ENCODE measurements at regions not wholly inside any gene's neighbourhood (a gene's known extent, or its start where the extent isn't known, plus 50 kb on each side); places are given as distances from the start of the nearest gene placed in this dataset.

GRCh38 chr11:98800696-98801095 lies 220.1 kb upstream of the CNTN5 start:
- DNase-seq: no peak

DNA sequence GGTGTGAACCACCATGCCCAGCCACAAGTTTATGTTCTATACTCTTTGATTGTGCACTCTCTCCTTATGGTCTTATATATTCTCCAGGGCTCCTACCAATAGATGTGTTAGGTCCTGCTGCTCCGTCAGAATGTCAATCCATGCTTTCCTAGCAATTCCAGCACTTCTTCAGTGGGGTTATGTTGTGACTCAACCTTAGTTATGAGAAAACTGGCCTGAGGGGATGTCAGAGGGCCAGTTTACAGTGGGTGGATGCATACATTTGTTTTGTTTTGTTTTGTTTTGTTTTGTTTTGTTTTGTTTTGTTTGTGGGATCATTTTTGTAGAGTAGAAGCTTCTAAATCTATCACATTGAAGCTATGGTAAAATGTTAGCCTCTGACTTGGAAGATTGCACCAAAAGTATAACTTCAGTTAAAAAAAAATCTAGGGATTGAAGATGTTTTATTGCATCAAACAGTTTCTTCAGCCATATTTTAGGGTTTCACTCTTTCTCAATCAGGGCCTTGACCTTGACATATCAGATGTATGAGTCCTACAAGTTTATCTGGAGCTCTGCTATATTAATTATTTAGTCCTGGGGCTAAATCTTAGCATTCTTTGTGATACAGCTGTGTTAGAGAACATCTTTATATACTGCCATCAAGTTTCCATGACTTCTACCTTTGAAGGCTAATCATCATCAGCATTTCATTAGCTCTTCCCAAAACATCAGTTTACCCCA lies 191.6 kb upstream of the CNTN5 start:
- no peak for DNase-seq

DNA sequence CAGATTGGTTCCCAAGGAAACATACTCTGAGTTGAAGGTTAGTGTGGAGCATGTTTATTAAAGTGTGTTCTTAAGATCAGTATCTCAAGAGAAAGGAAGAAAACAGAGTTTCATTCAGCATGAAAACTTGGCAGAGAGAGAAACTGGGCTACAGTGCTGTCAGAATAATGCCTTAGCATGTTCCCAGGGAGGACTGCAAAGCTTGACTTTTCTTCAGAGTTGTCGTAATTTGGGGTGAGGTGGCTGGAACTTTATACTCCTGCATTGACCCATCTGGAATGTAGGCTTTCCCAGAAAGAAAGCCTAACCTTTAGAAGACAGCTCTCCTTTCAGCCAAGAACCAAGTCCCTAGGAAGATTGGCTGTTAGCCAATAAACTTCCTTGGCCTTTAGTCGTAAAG lies 190.8 kb upstream of the CNTN5 start:
- no peak for DNase-seq

GRCh38 chr11:98834776-98835175 lies 186.0 kb upstream of the CNTN5 start:
- no peak for DNase-seq

GRCh38 chr11:98835335-98835734 lies 185.4 kb upstream of the CNTN5 start:
- no peak for DNase-seq

DNA sequence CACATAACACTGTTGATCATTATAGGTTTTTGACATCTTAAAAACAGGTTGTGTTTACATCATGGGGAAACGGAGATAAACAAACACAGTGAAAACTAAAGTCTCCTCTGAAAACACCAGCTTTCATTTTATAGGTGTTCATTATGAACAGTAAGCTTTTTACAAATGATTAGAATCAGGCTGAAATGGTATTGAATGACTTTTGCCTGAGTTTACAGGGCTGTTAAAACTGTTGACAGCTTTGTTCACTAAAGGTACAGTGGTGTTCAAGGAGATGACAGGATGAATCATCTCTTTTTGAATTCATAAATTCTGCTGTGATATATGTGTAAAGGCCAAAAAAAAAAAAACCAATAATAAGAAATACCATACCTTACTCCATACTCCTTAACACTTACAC lies 184.6 kb upstream of the CNTN5 start:
- no peak for DNase-seq

- DNase-seq: no peak
These were observed 178.6 kb upstream of the CNTN5 start for GRCh38 chr11:98842187-98842586.

DNA sequence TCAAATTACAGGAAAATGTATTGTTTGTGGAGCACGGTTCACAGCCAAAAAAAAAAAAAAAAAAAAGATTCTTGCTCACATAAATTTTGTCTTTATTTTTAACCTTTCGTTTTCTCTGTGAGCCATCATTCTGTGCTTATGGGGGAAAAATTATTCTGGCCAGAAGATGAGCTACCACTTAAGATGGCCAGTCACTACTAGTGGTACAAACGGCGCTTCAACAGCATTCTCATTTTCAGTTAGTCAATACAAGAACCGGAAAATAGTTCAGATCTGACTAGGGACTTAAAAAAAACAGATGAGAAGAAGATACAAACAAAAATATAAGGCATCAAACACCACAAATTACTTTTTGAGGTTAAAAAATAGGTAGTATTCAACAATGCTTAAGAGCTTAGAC lies 158.6 kb upstream of the CNTN5 start:
- DNase-seq: no peak

DNA sequence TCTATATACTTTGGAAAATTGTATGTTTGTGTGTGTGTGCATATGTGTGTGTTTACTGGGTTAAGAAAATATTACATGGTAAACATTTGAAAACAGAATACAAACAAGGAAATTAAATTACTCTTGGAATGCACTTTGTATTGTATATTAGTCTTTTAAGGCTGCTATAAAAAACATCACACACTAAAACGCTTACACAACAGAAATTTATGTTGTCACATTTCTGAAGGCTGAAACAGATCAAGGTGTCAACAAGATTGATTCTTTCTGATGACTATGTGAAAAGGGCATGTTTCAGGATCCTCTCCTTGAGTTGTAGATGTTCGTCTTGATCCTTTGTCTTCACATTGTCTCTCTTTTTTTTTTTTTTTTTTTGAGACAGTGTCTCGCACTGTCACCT lies 149.1 kb upstream of the CNTN5 start:
- DNase-seq: no peak

DNA sequence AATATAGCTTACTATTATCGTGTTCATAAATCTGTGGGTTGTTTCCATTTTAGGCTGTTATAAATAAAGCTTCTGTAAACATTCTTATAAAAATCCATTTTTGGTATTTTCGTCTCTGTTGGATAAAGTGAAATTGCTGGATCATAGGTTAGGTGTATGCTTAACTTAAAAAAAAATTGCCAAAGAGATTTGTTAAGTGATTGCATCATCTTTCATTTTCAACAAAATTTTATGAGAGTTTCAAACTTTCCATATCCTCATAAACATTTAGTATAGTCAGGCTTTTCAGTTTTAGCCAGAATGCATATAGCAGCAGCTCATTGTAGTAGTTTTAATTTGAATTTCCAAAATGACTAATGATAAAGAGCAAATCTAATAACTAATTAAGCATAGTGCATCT lies 146.7 kb upstream of the CNTN5 start:
- no peak for DNase-seq

DNA sequence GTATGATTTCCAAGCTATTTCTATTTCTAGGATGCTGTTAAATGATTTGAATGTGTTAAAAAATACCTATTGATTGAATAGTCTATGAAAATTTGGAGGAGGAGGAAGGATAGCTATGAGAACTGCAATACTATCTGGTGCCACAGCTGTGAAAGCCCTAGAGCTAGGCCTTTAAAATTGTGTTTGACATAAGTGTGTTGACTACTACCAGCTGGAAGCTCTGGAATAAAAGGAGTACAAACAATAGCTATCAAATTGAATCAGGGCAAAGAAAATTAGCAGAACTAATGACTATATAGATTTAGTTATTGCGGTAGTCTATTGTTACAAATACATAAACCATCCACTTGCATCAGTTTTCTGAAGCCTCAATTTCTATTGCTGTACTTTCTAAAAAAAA lies 124.8 kb upstream of the CNTN5 start:
- no peak for DNase-seq

DNA sequence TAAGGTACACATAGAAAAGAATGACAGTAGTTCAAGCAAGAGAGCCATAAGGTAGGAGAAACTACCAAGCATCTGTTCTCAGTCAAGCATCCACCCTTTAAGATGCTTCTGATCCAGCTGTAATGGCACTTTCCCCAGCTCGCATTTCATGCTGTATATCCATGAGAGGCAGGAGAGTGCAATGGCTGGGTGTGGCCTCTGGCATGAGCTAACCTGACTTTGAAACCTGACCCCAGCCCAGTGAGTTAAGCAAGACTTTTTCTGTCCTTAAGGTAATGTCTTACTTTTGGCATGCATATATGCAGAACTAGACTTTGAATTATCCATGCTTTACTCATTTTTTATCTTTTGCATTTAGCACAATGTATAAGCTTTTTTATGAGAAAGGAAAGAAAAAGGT lies 79.8 kb upstream of the CNTN5 start:
- no peak for DNase-seq

DNA sequence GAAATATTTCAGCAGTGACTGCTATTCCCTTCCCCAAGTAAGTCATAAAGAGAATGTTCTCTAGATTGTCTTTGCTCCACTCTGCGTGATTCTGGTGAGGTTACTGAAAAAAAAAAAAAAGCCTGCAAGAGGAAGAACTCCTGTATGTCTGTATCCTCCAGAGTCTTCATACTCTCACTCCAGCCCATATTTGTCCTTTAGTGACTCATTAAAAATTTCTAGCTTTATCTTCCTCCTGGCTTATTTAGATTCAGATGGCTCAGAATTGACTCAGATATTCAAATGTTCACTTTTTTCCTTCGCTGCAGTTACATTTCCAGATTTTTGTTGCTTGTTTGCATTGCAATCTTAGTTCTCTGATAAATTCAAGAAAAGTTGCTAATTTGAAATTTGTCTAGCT lies 76.3 kb upstream of the CNTN5 start:
- no peak for DNase-seq

- DNase-seq: no peak
These were observed 68.6 kb upstream of the CNTN5 start for GRCh38 chr11:98952107-98952506.

DNA sequence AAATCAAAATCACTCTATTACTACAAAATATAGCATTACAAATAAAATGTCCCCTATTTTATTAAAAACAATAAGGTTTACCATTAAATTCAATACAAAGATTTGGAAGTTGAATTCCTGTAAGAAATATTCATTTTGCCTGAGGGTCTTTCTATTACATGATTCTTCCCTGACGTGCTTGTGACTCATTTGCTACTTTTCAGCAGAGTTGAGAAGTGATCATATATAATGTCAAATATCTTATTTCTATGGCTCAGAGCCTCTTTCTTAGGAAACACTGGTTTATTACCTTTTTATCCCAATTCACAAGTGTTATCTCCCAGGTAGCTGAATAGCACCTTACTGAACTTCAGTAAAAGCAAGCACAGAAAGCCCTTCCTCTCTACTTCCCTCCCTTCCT lies 65.2 kb upstream of the CNTN5 start:
- DNase-seq: no peak

GRCh38 chr11:98964146-98964545 lies 56.6 kb upstream of the CNTN5 start:
- no peak for DNase-seq

GRCh38 chr11:98965358-98965757 lies 55.4 kb upstream of the CNTN5 start:
- no peak for DNase-seq

DNA sequence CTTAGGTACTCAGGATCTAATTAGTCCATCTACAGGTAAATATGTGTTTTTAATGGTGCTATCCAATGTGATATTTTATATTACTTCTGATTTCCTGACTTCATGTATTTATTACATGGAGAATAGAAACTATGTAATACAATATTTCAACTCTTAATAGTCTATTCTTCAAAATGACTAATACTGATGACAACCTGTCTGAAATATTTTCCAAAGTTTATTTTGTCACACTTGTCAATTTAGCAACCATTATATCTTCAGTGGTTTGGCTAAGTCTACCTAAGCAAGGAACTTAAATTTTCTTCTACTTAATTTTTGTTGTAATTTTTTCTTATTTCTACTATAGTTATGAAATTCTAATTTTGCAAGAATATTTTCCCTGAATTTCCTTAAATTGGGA lies 55.0 kb upstream of the CNTN5 start:
- no peak for DNase-seq

- DNase-seq: no peak
These were observed 53.7 kb upstream of the CNTN5 start for GRCh38 chr11:98967005-98967404.

All from CD4-positive, alpha-beta T cell treated with Interleukin-21 for 1 hour (primary cell).